GM23338 (cell line): ENCODE measurements at regions not wholly inside any gene's neighbourhood (a gene's known extent, or its start where the extent isn't known, plus 50 kb on each side); places are given as distances from the start of the nearest gene placed in this dataset.

ENCODE experiments used
- ATAC-seq: fragments of 200-7000 bp; cut with Tn5 transposase; 3 replicates; pipeline ENCODE4 v1.9.1; 2020
- DNase-seq: peaks from one replicate; pipeline ENCODE4 v3.0.0-alpha.2; 2015; ENCODE audit warnings: low spot score
- H2AFZ ChIP-seq: fragments of 200-600 bp; sonication (generic); 2 replicates; pipeline ENCODE4 v1.8.0; 2016; ENCODE audit warnings: antibody characterized with exemption, mild to moderate bottlenecking, moderate library complexity
- H3F3A ChIP-seq: fragments of 200-600 bp; sonication (generic); replicated peaks from 2 replicates; pipeline ENCODE4 v1.8.0; 2017; ENCODE audit warnings: antibody characterized with exemption, mixed run types, low read depth
- H3K27ac ChIP-seq: fragments of 200-600 bp; sonication (generic); 2 replicates; pipeline ENCODE4 v1.6.1; 2016; ENCODE audit warnings: low read depth
- H3K27me3 ChIP-seq: fragments of 200-600 bp; sonication (generic); 2 replicates; pipeline ENCODE4 v1.8.0; 2016; ENCODE audit warnings: mild to moderate bottlenecking, mixed run types, moderate library complexity; ENCODE audit not compliant: insufficient read depth
- H3K36me3 ChIP-seq: fragments of 200-600 bp; sonication (generic); 2 replicates; pipeline ENCODE4 v1.8.0; 2016; ENCODE audit warnings: mild to moderate bottlenecking; ENCODE audit not compliant: insufficient read depth
- H3K4me1 ChIP-seq: fragments of 200-600 bp; sonication (generic); 2 replicates; pipeline ENCODE4 v1.8.0; 2016; ENCODE audit warnings: mild to moderate bottlenecking, moderate library complexity; ENCODE audit not compliant: insufficient read depth
- H3K4me2 ChIP-seq: fragments of 200-600 bp; sonication (generic); 2 replicates; pipeline ENCODE4 v1.7.1; 2017; ENCODE audit warnings: mixed run types
- H3K4me3 ChIP-seq: fragments of 200-600 bp; sonication (generic); 2 replicates; pipeline ENCODE4 v1.6.1; 2016; ENCODE audit warnings: mixed run types
- H3K79me2 ChIP-seq: fragments of 200-600 bp; sonication (generic); replicated peaks from 2 replicates; pipeline ENCODE4 v1.8.0; 2017; ENCODE audit warnings: mild to moderate bottlenecking; ENCODE audit not compliant: insufficient read depth
- H3K9me2 ChIP-seq: fragments of 200-600 bp; sonication (generic); 2 replicates; pipeline ENCODE4 v1.8.0; 2017; ENCODE audit not compliant: insufficient read depth
- H4K20me1 ChIP-seq: fragments of 200-600 bp; sonication (generic); replicated peaks from 2 replicates; pipeline ENCODE4 v1.8.0; 2017; ENCODE audit warnings: mild to moderate bottlenecking; ENCODE audit not compliant: insufficient read depth
- H3K27ac Mint-ChIP-seq: 2 replicates; pipeline ENCODE4 v1.8.0; 2020; ENCODE audit warnings: inconsistent platforms, mild to moderate bottlenecking, moderate library complexity, mixed read lengths
- H3K27me3 Mint-ChIP-seq: 3 replicates; pipeline ENCODE4 v1.8.0; 2022; ENCODE audit warnings: low read depth, mild to moderate bottlenecking, moderate library complexity, mixed read lengths, inconsistent platforms; ENCODE audit not compliant: insufficient read depth, poor library complexity
- H3K36me3 Mint-ChIP-seq: 3 replicates; pipeline ENCODE4 v1.8.0; 2021; ENCODE audit warnings: low read depth, mild to moderate bottlenecking, inconsistent platforms, moderate library complexity, mixed read lengths
- H3K4me1 Mint-ChIP-seq: 3 replicates; pipeline ENCODE4 v1.8.0; 2020; ENCODE audit warnings: mild to moderate bottlenecking, inconsistent platforms, mixed read lengths
- H3K4me3 Mint-ChIP-seq: 3 replicates; pipeline ENCODE4 v1.8.0; 2021; ENCODE audit warnings: moderate library complexity, mild to moderate bottlenecking, inconsistent platforms, mixed read lengths
- H3K9me3 Mint-ChIP-seq: 3 replicates; pipeline ENCODE4 v1.8.0; 2020; ENCODE audit warnings: moderate library complexity, mild to moderate bottlenecking, inconsistent platforms, mixed read lengths
- CREB1 ChIP-seq: fragments of 250-450 bp; sonication (Bioruptor Pico); IDR thresholded peaks from 2 replicates; pipeline ENCODE4 v1.5.0; 2020; ENCODE audit warnings: low read depth, mild to moderate bottlenecking, moderate library complexity
- CTCF ChIP-seq, 2 experiments: fragments of 200-600 bp in 1 of 2; sonication (generic) in 1 of 2; conservative IDR thresholded peaks; 2 replicates each; pipeline versions ENCODE4 v1.5.1 to v1.6.1; 2016 to 2017; ENCODE audit warnings: antibody characterized with exemption in 2 of 2, low read depth in 2 of 2, mild to moderate bottlenecking in 2 of 2, moderate library complexity in 1 of 2
- ETS1 ChIP-seq: IDR thresholded peaks from 2 replicates; pipeline ENCODE4 v1.6.1; 2016; ENCODE audit warnings: antibody characterized with exemption
- EZH2 ChIP-seq: fragments of 200-600 bp; sonication (generic); IDR thresholded peaks from one replicate; pipeline ENCODE4 v1.8.0; 2017; ENCODE audit warnings: antibody characterized with exemption, mild to moderate bottlenecking, low read depth; ENCODE audit not compliant: unreplicated experiment
- EZH2phosphoT487 ChIP-seq: fragments of 200-600 bp; sonication (generic); IDR thresholded peaks from one replicate; pipeline ENCODE4 v1.8.1; 2018; ENCODE audit warnings: antibody characterized with exemption; ENCODE audit not compliant: unreplicated experiment
- JUNB ChIP-seq: IDR thresholded peaks from one replicate; pipeline ENCODE4 v1.6.1; 2016; ENCODE audit warnings: antibody characterized with exemption; ENCODE audit not compliant: unreplicated experiment
- NANOG ChIP-seq: IDR thresholded peaks from 2 replicates; pipeline ENCODE4 v1.6.1; 2016; ENCODE audit warnings: antibody characterized with exemption, borderline replicate concordance
- POLR2AphosphoS5 ChIP-seq: IDR thresholded peaks from 2 replicates; pipeline ENCODE4 v1.6.1; 2016; ENCODE audit warnings: antibody characterized with exemption, low read depth
- REST ChIP-seq: IDR thresholded peaks from one replicate; pipeline ENCODE4 v1.6.1; 2018; ENCODE audit warnings: antibody characterized with exemption; ENCODE audit not compliant: unreplicated experiment
- STAT1 ChIP-seq: IDR thresholded peaks from one replicate; pipeline ENCODE4 v1.6.1; 2016; ENCODE audit warnings: antibody characterized with exemption; ENCODE audit not compliant: unreplicated experiment
- ZNF114 ChIP-seq: fragments of 250-450 bp; sonication (Bioruptor Pico); IDR thresholded peaks from 2 replicates; pipeline ENCODE4 v1.5.0; 2020; ENCODE audit warnings: mild to moderate bottlenecking, moderate library complexity
- ZNF331 ChIP-seq: fragments of 250-450 bp; sonication (Bioruptor Pico); IDR thresholded peaks from 2 replicates; pipeline ENCODE4 v1.5.0; 2020; ENCODE audit warnings: low read depth, mild to moderate bottlenecking, moderate library complexity
- ZNF462 ChIP-seq: fragments of 250-450 bp; sonication (Bioruptor Pico); IDR thresholded peaks from 2 replicates; pipeline ENCODE4 v1.5.0; 2020; ENCODE audit warnings: mild to moderate bottlenecking, moderate library complexity

GRCh38 chr17:77817953-77818352 lies 140.6 kb upstream of the TNRC6C start:
- no peak overlapping the region for H3K4me3 ChIP-seq
- H3K4me2 ChIP-seq: no peak overlapping the region
- Mint-ChIP-seq H3K36me3 (peaks cover 3% of the 10 kb centered on the region; the same call in 1 of the 3 replicates), H3K4me3 (no peak overlapping the region), H3K27me3 (peaks cover 12% of the 10 kb centered on the region), H3K4me1 (peaks cover 28% of the 10 kb centered on the region), H3K9me3 (peaks cover 6% of the 10 kb centered on the region; the same call in 2 of the 3 replicates), H3K27ac (no peak overlapping the region)
- no peak overlapping the region for H3K27ac ChIP-seq
- ATAC-seq (no peak; the same call in 2 of the 3 replicates), DNase-seq (no peak)
- no peak for TF ChIP-seq STAT1
- TF ChIP-seq ZNF331 (CRISPR knock-in tag): no peak
- TF ChIP-seq EZH2: no peak
- no peak for TF ChIP-seq ZNF462 (CRISPR knock-in tag)
- TF ChIP-seq NANOG: no peak
- no peak for TF ChIP-seq CREB1 (CRISPR knock-in tag)
- TF ChIP-seq EZH2phosphoT487: no peak
- no peak for TF ChIP-seq CTCF (conservative IDR thresholded peaks at IDR 0.05; ENCODE audit: low read depth in 2 of 2)
- no peak for TF ChIP-seq POLR2AphosphoS5
- TF ChIP-seq REST: no peak
- no peak for TF ChIP-seq ZNF114
- no peak for TF ChIP-seq JUNB
- no peak for TF ChIP-seq ETS1
- no peaks in the 10 kb centered on the region for H3K36me3 ChIP-seq
- H2AFZ ChIP-seq: no peak overlapping the region
- H3F3A ChIP-seq: no peaks in the 10 kb centered on the region; the same call in 1 of the 2 replicates
- H3K79me2 ChIP-seq: no peaks in the 10 kb centered on the region
- no peaks in the 10 kb centered on the region; the same call in 1 of the 2 replicates for H3K27me3 ChIP-seq
- no peaks in the 10 kb centered on the region for H4K20me1 ChIP-seq
- H3K4me1 ChIP-seq: no peaks in the 10 kb centered on the region; the same call in 1 of the 2 replicates
- H3K9me2 ChIP-seq: peaks cover 4% of the 10 kb centered on the region; the same call in 1 of the 2 replicates
